GM12865 (cell line): ENCODE measurements at regions not wholly inside any gene's neighbourhood (a gene's known extent, or its start where the extent isn't known, plus 50 kb on each side); places are given as distances from the start of the nearest gene placed in this dataset.

ENCODE experiments used
- DNase-seq: peaks from one replicate; pipeline ENCODE4 v3.0.0; 2010; ENCODE audit warnings: low read depth
- H3K4me3 ChIP-seq: 2 replicates; pipeline ENCODE4 v1.5.1; 2011; ENCODE audit warnings: mild to moderate bottlenecking, low read depth, low read length, control low read depth
- CTCF ChIP-seq: IDR thresholded peaks from 2 replicates; pipeline ENCODE4 v1.5.1; 2011; ENCODE audit warnings: low read length, control low read depth, low read depth, inconsistent platforms; ENCODE audit not compliant: insufficient read depth; ENCODE audit errors: missing control alignments

DNA sequence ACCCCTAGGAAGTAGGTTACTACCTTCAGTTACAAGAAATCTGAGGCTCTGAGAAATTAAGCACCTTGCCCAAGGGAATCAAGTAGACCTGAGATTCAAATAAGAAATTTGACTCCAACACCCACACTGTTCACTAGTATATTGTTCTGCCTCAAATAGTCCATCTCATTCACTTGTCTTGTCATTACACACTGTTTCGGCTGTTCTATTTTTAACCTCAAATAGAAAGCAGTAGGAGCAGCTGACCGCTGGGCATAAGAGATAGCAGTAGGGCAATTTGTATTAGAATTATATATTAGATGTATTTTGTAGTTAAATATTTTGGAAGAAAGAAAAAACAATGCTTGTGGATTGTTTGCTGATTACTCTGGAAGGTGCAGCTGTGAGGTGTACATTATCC is 185.1 kb downstream of the INHBA start:
- DNase-seq, result no peak
- no peak overlapping the region for H3K4me3 ChIP-seq

GRCh38 chr7:41508755-41509154 is 194.1 kb downstream of the INHBA start:
- H3K4me3 ChIP-seq, result no peak overlapping the region
- DNase-seq, result no peak

More for the DNA sequence above, 185.1 kb downstream of the INHBA start:
- TF ChIP-seq CTCF, result no peak

DNA sequence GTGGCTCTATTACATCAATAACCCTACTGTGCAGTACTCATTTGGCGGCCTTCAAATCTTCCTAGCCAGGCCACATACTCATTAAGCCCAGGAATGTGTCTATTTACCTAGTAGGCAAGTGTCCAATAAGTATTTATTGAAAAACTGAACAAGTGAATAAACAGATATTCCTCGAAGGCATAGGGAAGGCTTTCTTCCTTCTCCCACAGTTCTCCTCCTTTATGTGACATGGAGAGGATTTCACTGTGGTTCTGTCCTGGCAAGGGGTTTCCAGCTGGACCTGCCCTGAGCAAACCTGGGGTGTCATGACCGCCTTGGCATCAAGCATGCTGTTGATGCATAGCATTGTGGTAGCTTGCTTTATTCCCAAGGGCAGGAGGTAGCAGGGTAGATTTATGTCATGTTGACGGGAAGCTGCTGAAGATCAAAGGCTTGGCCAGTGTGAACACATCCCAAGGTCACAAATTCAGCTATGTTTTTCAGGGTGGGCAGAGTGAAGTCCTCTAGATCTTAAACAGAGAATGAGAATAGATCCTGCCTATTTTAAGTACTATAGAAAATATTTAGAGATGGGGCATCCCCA is 195.1 kb downstream of the INHBA start:
- DNase-seq, result no peak
- TF ChIP-seq CTCF, result no peak

More at GRCh38 chr7:41508755-41509154, 194.1 kb downstream of the INHBA start:
- no peak for TF ChIP-seq CTCF

DNA sequence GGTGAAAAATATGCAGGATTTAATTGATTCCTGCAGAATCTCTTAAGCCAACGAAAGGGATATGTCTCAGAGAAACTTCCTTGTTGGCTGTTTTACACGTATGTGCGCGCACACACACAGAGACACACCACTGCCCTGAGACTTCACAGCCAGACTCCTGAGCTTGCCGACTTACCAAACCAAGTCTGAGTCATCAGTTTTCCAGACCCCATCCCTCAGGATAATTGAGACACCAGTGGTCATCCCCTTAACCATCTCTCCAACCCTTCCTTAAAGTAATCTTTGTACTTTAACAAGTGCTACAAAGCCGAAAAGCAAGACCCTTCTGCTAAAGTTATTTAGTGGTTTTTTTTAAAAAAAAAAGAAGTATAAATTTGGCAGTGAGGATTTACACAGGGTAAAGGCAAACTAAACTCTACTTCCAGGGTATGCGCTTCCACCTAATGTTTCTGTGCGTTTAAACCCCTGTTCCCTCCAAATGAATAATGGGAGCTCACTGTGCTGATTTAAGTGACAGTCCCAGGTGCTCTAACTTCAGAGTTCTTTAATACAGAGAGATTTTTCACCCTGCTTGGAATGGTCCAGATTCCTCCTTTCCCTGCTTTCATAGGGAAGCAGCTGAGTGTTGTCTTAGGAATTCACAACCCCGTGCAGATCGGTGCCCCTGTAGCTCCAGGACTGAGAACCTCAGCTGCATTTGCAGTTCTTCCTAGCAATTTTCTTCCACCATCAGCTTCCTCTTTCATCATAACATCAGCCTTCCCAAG is 198.5 kb downstream of the INHBA start:
- no peak overlapping the region for H3K4me3 ChIP-seq
- DNase-seq, result no peak
- TF ChIP-seq CTCF, result no peak

More for the DNA sequence above, 195.1 kb downstream of the INHBA start:
- H3K4me3 ChIP-seq, result no peak overlapping the region

DNA sequence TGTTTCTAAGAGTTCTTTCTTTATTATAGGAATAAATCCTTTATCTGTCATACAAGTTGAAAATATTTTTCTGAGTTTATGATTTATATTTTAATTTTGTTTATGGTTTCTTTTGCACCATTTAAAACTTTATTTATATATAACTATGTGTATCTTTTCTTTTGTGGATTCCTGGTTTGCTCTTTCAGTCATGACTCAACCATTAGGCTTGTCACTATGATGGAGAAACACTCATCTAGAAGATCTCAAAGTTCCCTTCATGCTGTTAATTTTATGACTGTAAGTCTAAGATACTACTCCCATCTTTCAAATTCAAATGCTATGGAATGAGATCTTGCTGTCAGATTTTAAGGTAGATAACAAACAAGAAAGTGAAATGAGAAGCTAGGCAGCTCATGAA is 199.5 kb downstream of the INHBA start:
- DNase-seq, result no peak
- no peak overlapping the region for H3K4me3 ChIP-seq
- no peak for TF ChIP-seq CTCF

GRCh38 chr7:41501466-41501865 is 201.4 kb downstream of the INHBA start:
- no peak for DNase-seq
- no peak overlapping the region for H3K4me3 ChIP-seq
- TF ChIP-seq CTCF, result no peak
